Skeletal muscle satellite cell (primary cell): ENCODE measurements at regions not wholly inside any gene's neighbourhood (a gene's known extent, or its start where the extent isn't known, plus 50 kb on each side); places are given as distances from the start of the nearest gene placed in this dataset.

ENCODE experiments used
- H3K27me3 ChIP-seq: 2 replicates; pipeline ENCODE4 v1.7.0; 2013; ENCODE audit warnings: low read length; ENCODE audit not compliant: control insufficient read depth, insufficient read depth
- H3K36me3 ChIP-seq: 2 replicates; pipeline ENCODE4 v1.7.0; 2013; ENCODE audit warnings: mild to moderate bottlenecking, control low read depth, low read length; ENCODE audit not compliant: insufficient read depth
- H3K4me1 ChIP-seq: 2 replicates; pipeline ENCODE4 v1.7.0; 2013; ENCODE audit warnings: low read length; ENCODE audit not compliant: control insufficient read depth, insufficient read depth
- H3K4me2 ChIP-seq: 2 replicates; pipeline ENCODE4 v1.7.0; 2013; ENCODE audit warnings: mild to moderate bottlenecking, low read length
- H3K4me3 ChIP-seq: 2 replicates; pipeline ENCODE4 v1.7.0; 2013; ENCODE audit warnings: low read length
- H3K9ac ChIP-seq: 2 replicates; pipeline ENCODE4 v1.7.0; 2013; ENCODE audit warnings: mild to moderate bottlenecking, low read depth, low read length, moderate library complexity
- H3K9me3 ChIP-seq: replicated peaks from 2 replicates; pipeline ENCODE4 v1.7.0; 2013; ENCODE audit warnings: mild to moderate bottlenecking, control low read depth, low read length

- Histone ChIP-seq H3K4me3 (no peak overlapping the region), H3K36me3 (no peaks in the 10 kb centered on the region), H3K4me2 (no peak overlapping the region), H3K27me3 (no peaks in the 10 kb centered on the region), H3K4me1 (no peaks in the 10 kb centered on the region), H3K9me3 (peaks cover 13% of the 10 kb centered on the region), H3K9ac (no peak overlapping the region)
Measured at GRCh38 chr2:239756790-239757760, 268.1 kb downstream of the NDUFA10 start.

- Histone ChIP-seq H3K4me2 (no peak overlapping the region), H3K27me3 (no peaks in the 10 kb centered on the region), H3K36me3 (no peaks in the 10 kb centered on the region), H3K4me1 (no peaks in the 10 kb centered on the region), H3K4me3 (no peak overlapping the region), H3K9me3 (peaks cover 13% of the 10 kb centered on the region), H3K9ac (no peak overlapping the region)
Measured at GRCh38 chr2:239756031-239756789, 268.9 kb downstream of the NDUFA10 start.

DNA sequence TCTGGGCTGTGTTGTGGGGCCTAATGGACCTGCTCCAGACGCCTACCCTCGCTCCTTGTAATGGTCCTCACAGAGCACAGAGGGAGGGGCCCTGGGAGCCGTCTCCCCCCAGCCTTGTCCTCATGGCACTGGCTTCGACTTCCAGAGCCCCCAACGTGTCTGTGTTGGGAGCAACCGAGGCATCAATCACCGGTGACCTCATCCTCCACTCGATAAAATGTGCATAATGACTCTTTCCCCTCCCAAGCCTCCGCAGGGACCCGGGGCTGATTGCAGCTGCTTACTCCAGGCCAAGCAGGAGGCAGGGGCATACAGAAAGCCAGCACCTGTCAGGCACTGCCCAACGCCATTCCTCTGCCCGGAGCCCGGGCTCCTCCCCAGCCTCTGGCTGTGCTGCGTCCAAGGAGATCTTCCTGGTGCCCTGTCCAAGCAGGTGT, 271.7 kb downstream of the NDUFA10 start:
- Histone ChIP-seq H3K9ac (no peak overlapping the region), H3K9me3 (peaks cover 13% of the 10 kb centered on the region), H3K36me3 (no peaks in the 10 kb centered on the region), H3K27me3 (no peaks in the 10 kb centered on the region), H3K4me1 (no peaks in the 10 kb centered on the region), H3K4me3 (no peak overlapping the region), H3K4me2 (no peak overlapping the region)

DNA sequence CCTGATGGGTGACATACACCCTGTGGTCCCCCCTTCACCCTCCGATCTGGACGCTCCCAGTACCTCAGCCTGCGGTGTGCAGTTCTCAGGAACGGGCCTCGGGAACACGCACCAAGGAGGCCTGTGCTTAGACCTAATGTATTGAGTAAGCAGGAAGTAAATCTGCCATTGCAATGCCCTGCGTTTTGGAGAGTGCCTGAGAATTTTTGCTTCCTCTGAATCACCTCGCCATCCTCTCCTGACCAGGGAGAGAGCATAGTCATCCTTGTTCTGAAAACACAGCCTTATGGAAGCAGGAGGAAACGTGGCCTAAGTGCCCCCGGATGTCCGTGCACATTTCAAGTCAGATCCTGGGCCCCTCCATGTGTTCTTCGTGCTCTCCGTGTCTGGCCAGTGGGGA, 272.2 kb downstream of the NDUFA10 start:
- Histone ChIP-seq H3K36me3 (no peaks in the 10 kb centered on the region), H3K4me2 (no peak overlapping the region), H3K4me1 (no peaks in the 10 kb centered on the region), H3K4me3 (no peak overlapping the region), H3K27me3 (no peaks in the 10 kb centered on the region), H3K9ac (no peak overlapping the region), H3K9me3 (peaks cover 12% of the 10 kb centered on the region)

DNA sequence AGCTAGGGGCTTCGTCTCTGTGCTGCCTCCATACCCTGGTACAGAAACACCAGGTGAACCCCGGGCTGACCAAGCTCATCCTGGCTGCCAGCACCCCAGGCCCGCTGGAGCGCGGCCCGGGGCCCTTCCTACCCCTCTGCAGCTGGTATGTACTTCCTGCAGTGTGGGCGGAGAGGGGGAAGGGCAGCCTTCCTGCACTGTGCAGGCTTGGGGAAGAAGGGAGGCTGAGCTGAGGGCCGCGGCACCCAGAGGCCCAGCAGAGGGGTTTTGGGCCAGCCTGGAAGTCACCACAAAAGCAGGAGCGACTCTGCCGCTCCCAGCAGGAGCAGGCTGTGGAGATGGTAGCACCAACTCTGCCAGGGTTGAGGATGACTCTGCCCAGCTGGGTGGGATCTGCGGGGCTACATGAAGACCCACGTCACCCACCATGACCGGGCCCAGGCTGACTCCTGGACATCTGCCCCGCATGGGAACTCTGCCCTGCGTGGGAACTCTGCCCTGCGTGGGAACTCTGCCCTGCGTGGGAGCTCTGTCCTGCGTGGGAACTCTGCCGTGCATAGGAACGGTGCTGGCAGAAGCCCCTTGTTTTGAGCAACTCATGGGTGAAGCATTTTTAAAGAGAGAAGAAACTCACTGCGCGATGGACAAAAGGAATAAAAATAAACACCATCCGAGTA, 273.3 kb downstream of the NDUFA10 start:
- Histone ChIP-seq H3K27me3 (no peaks in the 10 kb centered on the region), H3K4me3 (no peak overlapping the region), H3K9me3 (peaks cover 6% of the 10 kb centered on the region), H3K4me1 (no peaks in the 10 kb centered on the region), H3K4me2 (no peak overlapping the region), H3K36me3 (no peaks in the 10 kb centered on the region), H3K9ac (no peak overlapping the region)

GRCh38 chr2:239750929-239751678, 274.0 kb downstream of the NDUFA10 start:
- Histone ChIP-seq H3K9ac (no peak overlapping the region), H3K4me3 (no peak overlapping the region), H3K27me3 (no peaks in the 10 kb centered on the region), H3K9me3 (peaks cover 3% of the 10 kb centered on the region), H3K36me3 (no peaks in the 10 kb centered on the region), H3K4me1 (no peaks in the 10 kb centered on the region), H3K4me2 (no peak overlapping the region)

GRCh38 chr2:239750045-239750835, 274.9 kb downstream of the NDUFA10 start:
- no peak overlapping the region for H3K4me3 ChIP-seq

GRCh38 chr2:239749272-239749873, 275.8 kb downstream of the NDUFA10 start:
- Histone ChIP-seq H3K9ac (no peak overlapping the region), H3K27me3 (no peaks in the 10 kb centered on the region), H3K9me3 (peaks cover 5% of the 10 kb centered on the region), H3K4me2 (no peak overlapping the region), H3K4me3 (no peak overlapping the region), H3K4me1 (no peaks in the 10 kb centered on the region), H3K36me3 (no peaks in the 10 kb centered on the region)

More at GRCh38 chr2:239750045-239750835, 274.9 kb downstream of the NDUFA10 start:
- Histone ChIP-seq H3K4me1 (no peaks in the 10 kb centered on the region), H3K9me3 (peaks cover 3% of the 10 kb centered on the region), H3K4me2 (no peak overlapping the region), H3K36me3 (no peaks in the 10 kb centered on the region), H3K27me3 (no peaks in the 10 kb centered on the region), H3K9ac (no peak overlapping the region)

GRCh38 chr2:239748811-239749210, 276.3 kb downstream of the NDUFA10 start:
- H3K27me3 ChIP-seq: no peaks in the 10 kb centered on the region
- no peak overlapping the region for H3K4me3 ChIP-seq
- H3K4me2 ChIP-seq: no peak overlapping the region
- no peak overlapping the region for H3K9ac ChIP-seq
- H3K4me1 ChIP-seq: no peaks in the 10 kb centered on the region
- peaks cover 5% of the 10 kb centered on the region for H3K9me3 ChIP-seq
- H3K36me3 ChIP-seq: no peaks in the 10 kb centered on the region

DNA sequence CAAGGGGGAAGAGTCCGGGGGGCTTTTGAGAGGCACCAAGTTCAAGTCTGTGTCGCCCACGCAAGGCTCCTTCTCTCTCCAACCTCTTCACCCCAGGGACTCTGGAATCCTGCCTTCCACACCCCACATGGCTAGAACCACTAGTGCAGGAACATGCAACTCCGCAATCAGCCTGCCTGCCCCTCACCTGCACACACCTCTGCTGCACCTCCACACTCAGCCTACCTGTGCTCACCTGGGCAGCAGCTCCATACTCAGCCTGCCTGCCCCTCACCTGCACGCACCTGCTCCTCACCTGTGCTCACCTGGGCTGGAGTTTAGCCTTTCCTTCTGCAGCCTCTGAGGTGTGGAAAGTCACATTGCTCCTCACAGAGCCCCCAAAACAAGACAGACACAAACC, 277.4 kb downstream of the NDUFA10 start:
- H3K36me3 ChIP-seq: no peaks in the 10 kb centered on the region
- H3K4me1 ChIP-seq: no peaks in the 10 kb centered on the region
- peaks cover 5% of the 10 kb centered on the region for H3K9me3 ChIP-seq
- H3K9ac ChIP-seq: no peak overlapping the region
- H3K27me3 ChIP-seq: no peaks in the 10 kb centered on the region
- H3K4me2 ChIP-seq: no peak overlapping the region
- H3K4me3 ChIP-seq: no peak overlapping the region
